ENCODE measurements at regions not wholly inside any gene's neighbourhood (a gene's known extent, or its start where the extent isn't known, plus 50 kb on each side); places are given as distances from the start of the nearest gene placed in this dataset.
A peak's percentile ranks its signal among the peaks of the same experiment; 100 is the strongest.

DNA sequence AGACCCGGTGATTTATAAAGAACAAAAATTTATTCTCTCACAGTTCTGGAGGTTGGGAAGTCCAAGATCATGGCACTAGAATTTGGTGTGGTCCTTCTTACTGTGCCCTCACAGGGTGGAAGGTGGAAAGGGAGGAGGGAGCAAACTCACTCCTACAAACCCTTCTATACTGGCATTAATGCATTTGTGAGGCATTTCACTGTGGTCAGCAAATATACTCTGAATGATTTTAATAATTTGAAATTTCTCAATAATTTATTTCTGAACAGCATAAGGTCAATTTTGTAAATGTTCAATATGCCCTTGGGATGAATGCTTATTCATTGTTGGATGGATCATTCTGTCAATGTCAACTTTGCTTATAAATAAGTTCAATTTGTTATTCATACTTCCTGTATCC is 120.6 kb downstream of the GATA6 start:
- POLR2A ChIA-PET: no interaction called here
- intact Hi-C loops (cut with DNase I, micrococcal nuclease): no loop called here
- no peak for DNase-seq
- H3K27me3 ChIP-seq (ENCODE audit: control insufficient read depth in 1 of 2, insufficient read depth in 2 of 2, low read length in 2 of 2): no peaks in the 10 kb centered on the region
- no peaks in the 10 kb centered on the region for H3K36me3 ChIP-seq (ENCODE audit: insufficient read depth, low read length)
- no peaks in the 10 kb centered on the region for H3K4me1 ChIP-seq (ENCODE audit: insufficient read depth, low read length)
- no peak overlapping the region for H3K4me3 ChIP-seq (ENCODE audit: low read length)
- Mint-ChIP-seq H3K4me1 (ENCODE audit: low read depth) (no peaks in the 10 kb centered on the region), H3K27ac (no peak overlapping the region), H3K36me3 (ENCODE audit: low read depth) (no peaks in the 10 kb centered on the region), H3K4me3 (no peak overlapping the region), H3K27me3 (peaks cover 5% of the 10 kb centered on the region), H3K9me3 (peaks cover 5% of the 10 kb centered on the region)
- TF ChIP-seq, protein P1, sequence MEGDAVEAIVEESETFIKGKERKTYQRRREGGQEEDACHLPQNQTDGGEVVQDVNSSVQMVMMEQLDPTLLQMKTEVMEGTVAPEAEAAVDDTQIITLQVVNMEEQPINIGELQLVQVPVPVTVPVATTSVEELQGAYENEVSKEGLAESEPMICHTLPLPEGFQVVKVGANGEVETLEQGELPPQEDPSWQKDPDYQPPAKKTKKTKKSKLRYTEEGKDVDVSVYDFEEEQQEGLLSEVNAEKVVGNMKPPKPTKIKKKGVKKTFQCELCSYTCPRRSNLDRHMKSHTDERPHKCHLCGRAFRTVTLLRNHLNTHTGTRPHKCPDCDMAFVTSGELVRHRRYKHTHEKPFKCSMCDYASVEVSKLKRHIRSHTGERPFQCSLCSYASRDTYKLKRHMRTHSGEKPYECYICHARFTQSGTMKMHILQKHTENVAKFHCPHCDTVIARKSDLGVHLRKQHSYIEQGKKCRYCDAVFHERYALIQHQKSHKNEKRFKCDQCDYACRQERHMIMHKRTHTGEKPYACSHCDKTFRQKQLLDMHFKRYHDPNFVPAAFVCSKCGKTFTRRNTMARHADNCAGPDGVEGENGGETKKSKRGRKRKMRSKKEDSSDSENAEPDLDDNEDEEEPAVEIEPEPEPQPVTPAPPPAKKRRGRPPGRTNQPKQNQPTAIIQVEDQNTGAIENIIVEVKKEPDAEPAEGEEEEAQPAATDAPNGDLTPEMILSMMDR (IDR thresholded peaks at IDR 0.05): no peak
- CTCF ChIA-PET: no interaction called here
- ATAC-seq (ENCODE audit: poor library complexity): no peak
- H3K9me3 ChIP-seq (ENCODE audit: control insufficient read depth in 1 of 2, insufficient read depth in 1 of 2, low read length in 2 of 2): no peaks in the 10 kb centered on the region
- no peak overlapping the region for H3K27ac ChIP-seq (ENCODE audit: low read depth in 1 of 2, low read length in 2 of 2)

DNA sequence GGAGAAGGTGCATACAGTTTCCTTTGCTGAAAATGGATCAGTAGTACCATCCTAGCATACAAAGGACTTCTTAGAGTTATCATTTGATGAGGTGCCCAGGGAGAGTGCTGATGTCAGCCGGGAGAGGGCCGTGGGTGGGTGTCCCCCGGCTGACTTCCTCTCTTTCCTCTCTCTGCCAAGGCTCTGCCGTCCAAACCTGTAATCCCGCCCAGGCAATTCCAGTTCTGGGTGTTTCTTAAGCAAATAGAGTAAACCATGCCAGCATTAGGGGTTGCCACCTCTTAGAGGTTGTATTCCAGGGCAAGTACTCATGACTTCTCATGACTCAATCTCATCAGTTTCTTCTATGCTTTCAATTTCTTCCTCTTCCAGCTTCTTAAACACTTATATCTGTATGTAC is 117.2 kb downstream of the GATA6 start:
- Mint-ChIP-seq H3K9me3 (peaks cover 5% of the 10 kb centered on the region), H3K27ac (no peak overlapping the region), H3K4me3 (no peak overlapping the region), H3K36me3 (ENCODE audit: low read depth) (no peaks in the 10 kb centered on the region), H3K4me1 (ENCODE audit: low read depth) (no peaks in the 10 kb centered on the region), H3K27me3 (peaks cover 5% of the 10 kb centered on the region)
- POLR2A ChIA-PET: no interaction called here
- CTCF ChIA-PET: no interaction called here
- ATAC-seq (ENCODE audit: poor library complexity) (no peak), DNase-seq (no peak)
- Histone ChIP-seq H3K9me3 (ENCODE audit: control insufficient read depth in 1 of 2, insufficient read depth in 1 of 2, low read length in 2 of 2) (peaks cover 0 to 5% of the 10 kb centered on the region in 2 experiments), H3K27ac (ENCODE audit: low read depth in 1 of 2, low read length in 2 of 2) (no peak overlapping the region), H3K27me3 (ENCODE audit: control insufficient read depth in 1 of 2, insufficient read depth in 2 of 2, low read length in 2 of 2) (no peaks in the 10 kb centered on the region), H3K4me1 (ENCODE audit: insufficient read depth, low read length) (peaks cover 4% of the 10 kb centered on the region), H3K36me3 (ENCODE audit: insufficient read depth, low read length) (no peaks in the 10 kb centered on the region), H3K4me3 (ENCODE audit: low read length) (no peak overlapping the region)
- intact Hi-C loops (cut with DNase I, micrococcal nuclease): no loop called here
- TF ChIP-seq, protein P1 (IDR thresholded peaks at IDR 0.05): no peak

DNA sequence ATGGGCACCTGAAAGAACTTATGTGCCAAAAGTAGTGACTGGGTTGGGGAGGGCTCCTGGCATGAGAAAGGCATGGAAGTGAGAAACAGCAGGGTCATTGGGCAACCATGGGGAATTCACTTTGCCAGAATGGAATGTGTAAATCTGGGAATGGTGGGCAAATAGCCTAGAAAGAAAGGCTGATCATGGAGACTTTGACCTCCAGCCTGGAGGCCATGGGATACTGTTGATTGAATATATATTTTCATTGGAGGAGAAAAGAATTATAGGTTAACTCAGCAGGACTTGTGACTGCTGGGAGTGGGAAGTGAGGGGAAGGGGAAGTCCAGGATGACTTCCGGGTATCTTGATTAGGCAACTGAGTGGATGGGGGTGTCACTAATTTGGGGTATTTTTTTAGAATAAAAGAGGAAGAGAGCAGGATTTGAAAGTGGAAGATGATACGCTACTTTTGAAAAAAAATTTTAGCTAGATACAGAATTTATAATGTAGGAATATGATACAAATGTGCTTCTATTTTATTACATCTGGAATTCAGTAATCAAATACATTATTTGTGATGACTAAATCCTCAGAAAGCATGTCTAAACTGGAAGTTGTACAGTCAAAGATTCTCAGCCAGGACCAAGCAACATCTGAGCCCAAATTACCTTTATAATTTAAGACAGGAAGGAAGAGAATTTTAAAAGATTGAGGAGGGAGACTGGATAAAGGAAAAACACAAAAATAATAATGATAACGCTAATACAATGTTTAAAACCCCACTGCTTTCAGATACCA is 116.2 kb downstream of the GATA6 start:
- H3K4me1 Mint-ChIP-seq (ENCODE audit: low read depth): no peaks in the 10 kb centered on the region
- H3K4me3 Mint-ChIP-seq: no peak overlapping the region
- H3K27me3 Mint-ChIP-seq: peaks cover 5% of the 10 kb centered on the region
- H3K36me3 ChIP-seq (ENCODE audit: insufficient read depth, low read length): no peaks in the 10 kb centered on the region
- ChIA-PET CTCF (no interaction called here), POLR2A (no interaction called here)
- H3K27me3 ChIP-seq (ENCODE audit: control insufficient read depth in 1 of 2, insufficient read depth in 2 of 2, low read length in 2 of 2): no peaks in the 10 kb centered on the region
- intact Hi-C loops (cut with DNase I, micrococcal nuclease): no loop called here
- DNase-seq (peak in 2 of 14 experiments; percentile 39 to 46), ATAC-seq (ENCODE audit: poor library complexity) (no peak)
- H3K4me3 ChIP-seq (ENCODE audit: low read length): no peak overlapping the region
- no peak overlapping the region for H3K27ac ChIP-seq (ENCODE audit: low read depth in 1 of 2, low read length in 2 of 2)
- H3K9me3 ChIP-seq (ENCODE audit: control insufficient read depth in 1 of 2, insufficient read depth in 1 of 2, low read length in 2 of 2): peaks cover 0 to 5% of the 10 kb centered on the region in 2 experiments
- H3K9me3 Mint-ChIP-seq: peaks cover 5% of the 10 kb centered on the region
- H3K27ac Mint-ChIP-seq: no peak overlapping the region
- TF ChIP-seq, protein P1 (IDR thresholded peaks at IDR 0.05): no peak
- peaks cover 4% of the 10 kb centered on the region for H3K4me1 ChIP-seq (ENCODE audit: insufficient read depth, low read length)
- no peaks in the 10 kb centered on the region for H3K36me3 Mint-ChIP-seq (ENCODE audit: low read depth)

Data from CD4-positive, alpha-beta T cell (primary cell).